Activated T-helper 17 cell treated with anti-CD3 and anti-CD28 coated beads, Interleukin-2, amount 50 U/mL, for 72 hours (primary cell): ENCODE measurements at regions not wholly inside any gene's neighbourhood (a gene's known extent, or its start where the extent isn't known, plus 50 kb on each side); places are given as distances from the start of the nearest gene placed in this dataset.

ENCODE experiments used
- ATAC-seq: fragments of 150-1000 bp; cut with Tn5 transposase; replicated peaks from 2 replicates; pipeline ENCODE4 v1.10.0; 2021; ENCODE audit warnings: mild to moderate bottlenecking, moderate library complexity
- H3K27ac Mint-ChIP-seq: one replicate; pipeline ENCODE4 v1.8.0; 2022; ENCODE audit warnings: mixed read lengths
- H3K27me3 Mint-ChIP-seq: one replicate; pipeline ENCODE4 v1.8.0; 2022; ENCODE audit warnings: mixed read lengths
- H3K36me3 Mint-ChIP-seq: one replicate; pipeline ENCODE4 v1.8.0; 2022; ENCODE audit warnings: low read depth, mild to moderate bottlenecking, mixed read lengths
- H3K4me1 Mint-ChIP-seq: one replicate; pipeline ENCODE4 v1.8.0; 2022; ENCODE audit warnings: mixed read lengths
- H3K4me3 Mint-ChIP-seq: one replicate; pipeline ENCODE4 v1.8.0; 2022; ENCODE audit warnings: mild to moderate bottlenecking, mixed read lengths
- H3K9me3 Mint-ChIP-seq: one replicate; pipeline ENCODE4 v1.8.0; 2022; ENCODE audit warnings: mixed read lengths

DNA sequence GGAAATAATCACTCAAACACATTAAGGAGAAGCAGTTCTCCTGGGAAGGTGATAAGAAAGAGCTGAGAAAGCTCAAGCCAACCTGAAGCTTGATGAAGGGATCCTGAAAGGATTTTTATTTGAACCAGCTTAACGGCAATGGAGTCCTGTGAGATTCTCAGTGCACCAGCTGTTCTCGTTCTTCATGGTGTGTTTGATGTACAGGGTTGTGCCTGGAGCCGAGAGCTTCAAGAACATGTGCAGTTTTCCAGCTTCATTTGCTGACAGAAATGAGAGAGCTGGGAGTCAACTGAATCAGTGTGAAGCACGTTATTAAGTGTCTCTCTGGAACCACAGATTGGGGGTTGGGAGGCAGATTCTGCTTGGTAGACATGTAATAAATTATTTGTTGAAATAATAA is 115.7 kb downstream of the ANKRD50 start:
- H3K4me3 Mint-ChIP-seq: no peak overlapping the region
- H3K27me3 Mint-ChIP-seq: no peaks in the 10 kb centered on the region
- H3K4me1 Mint-ChIP-seq: no peaks in the 10 kb centered on the region
- peaks cover 5% of the 10 kb centered on the region for H3K9me3 Mint-ChIP-seq
- no peak overlapping the region for H3K27ac Mint-ChIP-seq
- ATAC-seq: no peak
- H3K36me3 Mint-ChIP-seq: no peaks in the 10 kb centered on the region

DNA sequence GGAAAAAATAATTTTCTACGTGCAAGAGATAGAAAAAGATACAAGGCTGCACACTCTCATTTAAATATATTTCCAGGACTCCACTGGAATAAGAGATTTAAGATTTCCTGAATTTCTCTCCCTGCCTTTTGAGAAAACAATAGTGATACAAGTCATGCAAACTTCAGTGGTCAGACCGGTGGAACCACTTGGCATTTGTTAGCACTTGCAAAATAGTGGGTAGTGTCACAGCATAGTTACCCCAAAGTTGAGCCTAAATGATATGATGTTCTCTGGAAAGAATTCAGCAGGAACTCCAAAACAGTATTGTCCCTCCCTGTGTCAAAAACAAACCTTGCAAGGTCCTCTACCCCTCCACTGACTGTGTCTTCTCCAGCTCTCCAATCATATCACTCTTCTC is 102.3 kb downstream of the ANKRD50 start:
- peaks cover 4% of the 10 kb centered on the region for H3K9me3 Mint-ChIP-seq
- no peak overlapping the region for H3K27ac Mint-ChIP-seq
- no peak overlapping the region for H3K4me3 Mint-ChIP-seq
- H3K27me3 Mint-ChIP-seq: no peaks in the 10 kb centered on the region
- no peak for ATAC-seq
- H3K4me1 Mint-ChIP-seq: no peaks in the 10 kb centered on the region
- H3K36me3 Mint-ChIP-seq: no peaks in the 10 kb centered on the region
